ENCODE measurements at regions not wholly inside any gene's neighbourhood (a gene's known extent, or its start where the extent isn't known, plus 50 kb on each side); places are given as distances from the start of the nearest gene placed in this dataset.

- H3K27me3 ChIP-seq (ENCODE audit: control insufficient read depth, extremely low read depth, insufficient read depth, low read length) = no peaks in the 10 kb centered on the region
- no peaks in the 10 kb centered on the region for H3K79me2 ChIP-seq (ENCODE audit: control insufficient read depth, insufficient read depth, low read length)
- H3K9ac ChIP-seq (ENCODE audit: control insufficient read depth, extremely low read depth, insufficient read depth, low read length) = no peak overlapping the region
- H2AFZ ChIP-seq (ENCODE audit: control insufficient read depth, low read length) = no peak overlapping the region
- H3K36me3 ChIP-seq (ENCODE audit: control insufficient read depth in 2 of 2, extremely low read depth in 1 of 2, insufficient read depth in 2 of 2, low read length in 2 of 2) = no peaks in the 10 kb centered on the region
- no peak overlapping the region for H3K4me2 ChIP-seq (ENCODE audit: control insufficient read depth, extremely low read depth, insufficient read depth, low read depth, low read length)
- no peaks in the 10 kb centered on the region for H3K4me1 ChIP-seq (ENCODE audit: control insufficient read depth, extremely low read depth, insufficient read depth, low read length)
- H3K27ac ChIP-seq (ENCODE audit: control insufficient read depth, insufficient read depth, low read length) = no peak overlapping the region
- TF ChIP-seq CTCF (optimal IDR thresholded peaks at IDR 0.05 in 1 of 3, IDR thresholded peaks at IDR 0.05 in 1 of 3, conservative IDR thresholded peaks at IDR 0.05 in 1 of 3; ENCODE audit: extremely low read depth in 1 of 3, insufficient read depth in 2 of 3, low read length in 3 of 3) (no peak), EZH2 (IDR thresholded peaks at IDR 0.05; ENCODE audit: low read length) (no peak)
- H4K20me1 ChIP-seq (ENCODE audit: control insufficient read depth, extremely low read depth, insufficient read depth, low read length) = no peaks in the 10 kb centered on the region
- no peak overlapping the region for H3K4me3 ChIP-seq (ENCODE audit: control insufficient read depth in 2 of 3, extremely low read depth in 1 of 3, insufficient read depth in 2 of 3, low read depth in 1 of 3, low read length in 3 of 3)
- no peaks in the 10 kb centered on the region for H3K9me1 ChIP-seq (ENCODE audit: control insufficient read depth, extremely low read depth, insufficient read depth, low read length)
- no peak for DNase-seq (ENCODE audit: low read depth, low spot score)
- dilution Hi-C loops (cut with MboI; ENCODE audit: extremely low pct_ligation_motif_present, low sequenced_read_pairs) = no loop called here
- H3K9me3 ChIP-seq (ENCODE audit: control insufficient read depth, low read depth, low read length) = no peaks in the 10 kb centered on the region
- FAIRE-seq = no peak
These were observed 2015.1 kb upstream of the C9orf72 start for GRCh38 chr9:29588361-29588760.

- H3K4me3 ChIP-seq (ENCODE audit: control insufficient read depth in 2 of 3, extremely low read depth in 1 of 3, insufficient read depth in 2 of 3, low read depth in 1 of 3, low read length in 3 of 3) = no peak overlapping the region
- H3K79me2 ChIP-seq (ENCODE audit: control insufficient read depth, insufficient read depth, low read length) = no peaks in the 10 kb centered on the region
- H3K27me3 ChIP-seq (ENCODE audit: control insufficient read depth, extremely low read depth, insufficient read depth, low read length) = no peaks in the 10 kb centered on the region
- no peaks in the 10 kb centered on the region for H3K36me3 ChIP-seq (ENCODE audit: control insufficient read depth in 2 of 2, extremely low read depth in 1 of 2, insufficient read depth in 2 of 2, low read length in 2 of 2)
- H3K9me1 ChIP-seq (ENCODE audit: control insufficient read depth, extremely low read depth, insufficient read depth, low read length) = no peaks in the 10 kb centered on the region
- dilution Hi-C loops (cut with MboI; ENCODE audit: extremely low pct_ligation_motif_present, low sequenced_read_pairs) = no loop called here
- no peak overlapping the region for H3K9ac ChIP-seq (ENCODE audit: control insufficient read depth, extremely low read depth, insufficient read depth, low read length)
- H2AFZ ChIP-seq (ENCODE audit: control insufficient read depth, low read length) = no peak overlapping the region
- H3K4me1 ChIP-seq (ENCODE audit: control insufficient read depth, extremely low read depth, insufficient read depth, low read length) = no peaks in the 10 kb centered on the region
- no peak overlapping the region for H3K27ac ChIP-seq (ENCODE audit: control insufficient read depth, insufficient read depth, low read length)
- FAIRE-seq (no peak), DNase-seq (ENCODE audit: low read depth, low spot score) (no peak)
- TF ChIP-seq EZH2 (IDR thresholded peaks at IDR 0.05; ENCODE audit: low read length) (no peak), CTCF (optimal IDR thresholded peaks at IDR 0.05 in 1 of 3, IDR thresholded peaks at IDR 0.05 in 1 of 3, conservative IDR thresholded peaks at IDR 0.05 in 1 of 3; ENCODE audit: extremely low read depth in 1 of 3, insufficient read depth in 2 of 3, low read length in 3 of 3) (no peak)
- H3K4me2 ChIP-seq (ENCODE audit: control insufficient read depth, extremely low read depth, insufficient read depth, low read depth, low read length) = no peak overlapping the region
- no peaks in the 10 kb centered on the region for H3K9me3 ChIP-seq (ENCODE audit: control insufficient read depth, low read depth, low read length)
- no peaks in the 10 kb centered on the region for H4K20me1 ChIP-seq (ENCODE audit: control insufficient read depth, extremely low read depth, insufficient read depth, low read length)
These were observed 2036.0 kb upstream of the C9orf72 start for GRCh38 chr9:29609282-29609681.

Data from keratinocyte (primary cell).